A673 (cell line): ENCODE measurements at regions not wholly inside any gene's neighbourhood (a gene's known extent, or its start where the extent isn't known, plus 50 kb on each side); places are given as distances from the start of the nearest gene placed in this dataset.

Experiments used
- EZH2 ChIP-seq: fragments of 200-600 bp; sonication (generic); IDR thresholded peaks from 2 replicates; pipeline ENCODE4 v1.6.1; 2017; ENCODE audit warnings: borderline replicate concordance, low read depth, mild to moderate bottlenecking, mixed read lengths, antibody characterized with exemption, low read length; ENCODE audit not compliant: poor library complexity, severe bottlenecking
- TF ChIP-seq, protein P1 (sequence below): fragments of 300-800, 200-600 bp; sonication (generic); conservative IDR thresholded peaks from 2 replicates; pipeline ENCODE4 v1.5.1; 2017; ENCODE audit warnings: low read depth, mild to moderate bottlenecking, antibody characterized with exemption, low read length, moderate library complexity, mixed read lengths

DNA sequence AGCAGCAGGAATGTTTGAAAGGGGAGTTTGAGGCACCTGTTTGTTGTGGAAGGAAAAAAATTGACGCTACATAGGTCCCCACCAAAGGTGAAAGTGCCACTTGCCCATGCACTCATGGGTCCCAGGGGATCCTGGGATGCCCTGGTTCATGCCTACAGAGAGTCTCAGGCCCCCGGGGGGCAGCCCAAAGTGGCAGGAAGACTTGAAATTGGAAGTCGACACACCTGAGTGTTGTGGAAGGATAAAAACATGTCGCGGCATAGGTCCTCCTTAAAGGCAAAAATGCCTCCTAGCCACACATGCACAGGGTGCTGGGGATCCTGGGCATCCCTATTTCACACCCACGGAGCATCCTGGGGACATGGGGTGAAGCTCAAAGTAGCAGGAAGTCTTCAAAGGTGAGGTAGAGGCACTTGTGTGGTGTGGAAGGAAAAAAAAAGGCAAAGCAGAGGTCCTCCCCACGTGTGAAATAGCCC, 576.1 kb downstream of the ALG10 start:
- TF ChIP-seq, protein P1, sequence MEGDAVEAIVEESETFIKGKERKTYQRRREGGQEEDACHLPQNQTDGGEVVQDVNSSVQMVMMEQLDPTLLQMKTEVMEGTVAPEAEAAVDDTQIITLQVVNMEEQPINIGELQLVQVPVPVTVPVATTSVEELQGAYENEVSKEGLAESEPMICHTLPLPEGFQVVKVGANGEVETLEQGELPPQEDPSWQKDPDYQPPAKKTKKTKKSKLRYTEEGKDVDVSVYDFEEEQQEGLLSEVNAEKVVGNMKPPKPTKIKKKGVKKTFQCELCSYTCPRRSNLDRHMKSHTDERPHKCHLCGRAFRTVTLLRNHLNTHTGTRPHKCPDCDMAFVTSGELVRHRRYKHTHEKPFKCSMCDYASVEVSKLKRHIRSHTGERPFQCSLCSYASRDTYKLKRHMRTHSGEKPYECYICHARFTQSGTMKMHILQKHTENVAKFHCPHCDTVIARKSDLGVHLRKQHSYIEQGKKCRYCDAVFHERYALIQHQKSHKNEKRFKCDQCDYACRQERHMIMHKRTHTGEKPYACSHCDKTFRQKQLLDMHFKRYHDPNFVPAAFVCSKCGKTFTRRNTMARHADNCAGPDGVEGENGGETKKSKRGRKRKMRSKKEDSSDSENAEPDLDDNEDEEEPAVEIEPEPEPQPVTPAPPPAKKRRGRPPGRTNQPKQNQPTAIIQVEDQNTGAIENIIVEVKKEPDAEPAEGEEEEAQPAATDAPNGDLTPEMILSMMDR: no peak
- TF ChIP-seq EZH2: no peak
